NCI-H526 treated with DMSO at 0.1 percent for 48 hours (cell line): ENCODE measurements at regions not wholly inside any gene's neighbourhood (a gene's known extent, or its start where the extent isn't known, plus 50 kb on each side); places are given as distances from the start of the nearest gene placed in this dataset.

ENCODE experiments used
- DNase-seq: peaks from one replicate; lab custom pipeline; 2025; lab: John Stamatoyannopoulos, UW

DNA sequence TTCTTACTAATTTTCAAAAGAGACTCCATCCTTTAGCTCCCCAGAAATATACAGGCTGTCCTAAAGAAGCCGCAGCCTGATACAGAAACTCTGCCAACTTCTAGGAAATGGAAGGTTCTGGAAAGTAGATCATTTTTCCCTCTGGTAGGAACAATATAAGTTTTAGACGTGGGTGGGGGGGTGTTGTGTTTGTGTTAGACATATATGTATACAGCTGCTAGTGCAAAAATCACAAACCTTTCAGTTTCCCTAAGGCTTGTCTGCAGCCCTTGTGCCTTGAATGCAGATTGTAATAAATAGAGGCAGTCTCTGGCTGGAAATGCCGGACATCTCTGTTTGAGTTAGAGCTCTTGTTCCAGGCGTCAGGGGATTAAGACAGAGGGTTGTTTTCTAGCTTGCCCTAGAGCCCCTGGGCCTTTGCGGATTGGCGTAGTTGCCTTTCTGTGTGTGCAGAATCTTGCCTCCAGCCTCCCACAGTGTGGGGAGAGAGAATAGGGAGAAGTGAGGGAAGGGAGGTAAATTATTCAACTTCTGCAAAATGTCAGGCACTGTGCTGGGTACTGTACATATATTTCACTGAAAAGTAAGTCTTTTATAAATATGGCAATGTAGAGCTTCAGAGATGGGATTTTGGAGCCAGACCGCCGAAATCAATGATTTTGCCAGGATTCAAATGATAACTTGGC is 269.7 kb downstream of the PRL start:
- DNase-seq, result no peak

DNA sequence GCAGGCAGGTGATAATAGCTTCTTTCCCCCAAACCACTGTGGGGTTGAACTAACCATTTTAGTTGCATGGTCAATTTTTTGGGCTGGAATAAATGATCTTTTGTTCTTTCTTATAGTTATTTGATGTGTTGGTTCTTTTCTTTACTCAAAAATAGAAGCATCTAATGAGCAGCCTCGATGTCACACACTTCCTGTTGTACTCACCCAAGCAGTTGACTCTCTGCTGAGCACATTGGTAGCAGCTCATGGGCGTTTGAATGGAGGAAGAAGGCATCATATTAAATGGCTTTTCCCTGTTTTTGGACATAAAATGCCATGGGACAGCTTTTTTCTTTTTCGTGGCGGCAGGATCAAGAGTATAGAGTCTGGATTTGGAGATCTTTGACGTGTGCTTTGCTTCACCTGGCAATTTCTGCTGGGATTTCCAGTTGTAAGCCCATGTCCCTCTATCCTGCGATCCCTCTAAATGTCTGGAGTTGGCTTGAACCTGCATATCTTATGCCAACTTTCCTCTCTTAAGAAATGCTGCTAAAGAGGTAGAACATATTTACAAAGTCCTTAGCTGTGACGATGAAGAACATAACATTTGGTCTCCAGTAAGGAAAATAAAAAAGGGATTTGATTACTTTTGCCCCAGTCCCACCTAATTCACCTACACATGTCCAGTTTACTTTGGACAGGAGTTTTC is 268.3 kb downstream of the PRL start:
- no peak for DNase-seq

GRCh38 chr6:22029171-22029570 is 267.7 kb downstream of the PRL start:
- DNase-seq, result no peak

- DNase-seq, result no peak
Observed at GRCh38 chr6:22030730-22031619, 265.9 kb downstream of the PRL start.

- no peak for DNase-seq
Observed at GRCh38 chr6:22035690-22036089, 261.1 kb downstream of the PRL start.

- DNase-seq, result peak; percentile 48
Observed at GRCh38 chr6:22036275-22036674, 260.6 kb downstream of the PRL start.

- no peak for DNase-seq
Observed at GRCh38 chr6:22036699-22037098, 260.1 kb downstream of the PRL start.

GRCh38 chr6:22041797-22042480 is 254.9 kb downstream of the PRL start:
- DNase-seq, result no peak

- DNase-seq, result no peak
Observed at GRCh38 chr6:22042706-22043105, 254.1 kb downstream of the PRL start.

- DNase-seq, result no peak
Observed at GRCh38 chr6:22043284-22043962, 253.4 kb downstream of the PRL start.

DNA sequence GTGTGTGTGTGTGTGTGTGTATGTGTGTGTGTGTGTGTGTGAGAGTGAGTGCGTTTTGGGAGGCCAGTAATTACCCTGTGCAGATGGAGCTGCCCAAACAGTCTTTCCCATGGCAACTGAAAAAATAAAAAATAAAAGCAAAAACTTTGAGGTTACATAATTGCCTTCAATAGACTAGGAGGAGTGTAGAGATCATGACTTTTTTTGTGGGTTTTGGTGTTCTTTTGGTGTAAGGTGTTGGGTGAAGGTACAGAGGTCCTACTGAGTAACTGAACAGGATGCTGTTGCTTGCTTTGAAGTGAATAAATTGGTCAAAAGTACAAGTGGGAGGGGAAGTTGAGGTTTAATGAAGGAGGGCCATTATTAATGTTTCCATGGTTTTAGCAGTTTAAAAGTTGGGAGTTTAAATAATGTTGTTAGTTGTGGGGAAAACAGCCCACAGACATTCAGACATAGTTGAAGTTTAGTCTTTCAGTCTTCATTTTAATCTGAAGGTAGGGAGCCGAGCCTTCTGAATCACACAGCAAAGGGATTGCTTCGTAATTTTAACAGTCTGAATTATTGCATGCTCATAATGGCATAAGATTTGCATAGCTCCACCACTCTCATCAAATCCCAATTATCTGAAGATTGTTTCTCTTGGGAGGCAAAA is 251.4 kb downstream of the PRL start:
- DNase-seq, result peak; percentile 10

DNA sequence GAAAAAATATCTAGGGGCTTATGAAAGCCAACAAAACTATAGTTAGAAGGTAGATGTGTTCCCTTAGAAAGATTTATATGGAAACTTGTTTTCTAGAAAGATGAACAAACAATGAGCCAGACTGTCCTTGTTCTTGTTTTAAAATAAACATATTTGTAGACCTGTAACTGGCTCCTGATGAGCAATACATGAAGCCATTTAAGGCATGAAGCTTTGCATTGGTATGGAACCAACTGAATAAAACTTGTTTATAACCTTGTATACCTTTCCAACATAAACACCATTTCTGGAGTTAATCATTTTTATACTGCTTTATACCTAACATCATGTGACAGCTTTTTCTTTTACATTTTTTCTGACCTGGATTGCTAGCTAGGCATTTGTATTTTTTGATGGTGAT is 247.8 kb downstream of the PRL start:
- DNase-seq, result no peak

GRCh38 chr6:22053391-22053997 is 243.3 kb downstream of the PRL start:
- DNase-seq, result no peak

DNA sequence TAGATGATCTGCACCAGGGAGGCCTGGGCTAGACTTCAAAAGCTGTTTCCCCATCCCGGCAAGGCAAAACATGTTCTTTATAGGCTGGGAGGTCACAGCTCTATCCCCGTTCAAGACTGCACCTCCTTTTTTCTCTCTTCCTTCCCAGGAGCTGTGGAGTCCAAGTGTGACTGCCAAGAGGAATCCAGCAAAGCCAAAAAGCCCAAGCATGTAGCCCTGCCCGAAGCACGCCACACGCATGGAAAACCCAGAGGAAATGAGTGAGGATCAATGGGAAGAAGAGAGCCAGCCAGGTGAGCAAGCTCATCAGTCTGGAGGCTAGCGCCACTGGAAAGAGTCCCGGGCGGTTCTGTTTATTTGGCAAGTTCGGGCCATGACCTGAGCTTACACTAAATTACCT is 240.4 kb downstream of the PRL start:
- no peak for DNase-seq

GRCh38 chr6:22057962-22058361 is 238.9 kb downstream of the PRL start:
- DNase-seq, result no peak

- no peak for DNase-seq
Observed at GRCh38 chr6:22059126-22059525, 237.7 kb downstream of the PRL start.

- DNase-seq, result no peak
Observed at GRCh38 chr6:22059946-22060345, 236.9 kb downstream of the PRL start.

DNA sequence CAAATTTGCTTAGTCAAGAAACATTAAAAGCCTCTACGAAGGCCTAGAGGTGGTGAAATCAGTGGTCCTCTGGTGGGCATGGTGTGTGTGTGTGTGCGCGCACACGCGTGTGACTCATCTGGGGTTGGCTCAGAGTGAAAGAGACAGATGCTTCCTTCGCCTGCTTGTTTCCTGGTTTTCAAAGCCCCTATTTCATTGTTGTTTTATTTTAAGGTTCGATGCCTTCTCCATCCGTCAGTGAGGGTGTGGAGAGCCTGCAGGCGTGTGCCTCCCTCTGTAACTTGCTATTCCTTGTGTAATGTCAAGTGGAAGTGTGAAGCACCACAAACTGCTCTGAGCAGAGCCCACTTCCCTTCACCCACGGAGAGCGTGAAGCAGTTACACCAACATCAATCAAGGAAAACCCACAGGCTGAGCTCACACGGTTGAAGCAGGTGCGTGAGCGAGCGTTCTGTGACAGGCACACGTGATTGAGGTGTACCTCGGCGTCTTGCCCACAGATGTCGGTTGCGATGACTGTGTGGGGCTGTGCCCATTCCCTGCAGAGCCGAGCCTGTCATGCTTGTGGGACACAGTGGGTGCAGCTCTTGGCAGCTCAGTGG is 233.9 kb downstream of the PRL start:
- DNase-seq, result no peak

DNA sequence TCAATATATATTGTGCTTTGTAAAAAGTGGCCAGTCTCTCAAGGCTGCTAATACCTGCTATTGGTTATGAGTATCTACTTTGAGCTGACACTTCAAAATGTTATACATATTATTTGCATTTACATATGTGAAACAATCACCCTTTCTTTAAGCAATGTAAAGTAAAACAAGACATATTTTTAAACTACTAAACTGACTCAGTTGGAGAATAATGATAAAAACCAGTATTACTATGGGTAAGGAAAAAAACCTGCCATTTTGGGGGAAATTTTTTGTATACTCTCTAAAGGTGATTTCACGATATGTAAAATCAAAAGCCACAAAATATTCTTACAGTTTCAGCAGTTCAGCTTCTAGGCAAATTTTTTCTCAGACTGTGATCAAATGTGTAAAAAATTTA is 232.3 kb downstream of the PRL start:
- DNase-seq, result peak; percentile 85

DNA sequence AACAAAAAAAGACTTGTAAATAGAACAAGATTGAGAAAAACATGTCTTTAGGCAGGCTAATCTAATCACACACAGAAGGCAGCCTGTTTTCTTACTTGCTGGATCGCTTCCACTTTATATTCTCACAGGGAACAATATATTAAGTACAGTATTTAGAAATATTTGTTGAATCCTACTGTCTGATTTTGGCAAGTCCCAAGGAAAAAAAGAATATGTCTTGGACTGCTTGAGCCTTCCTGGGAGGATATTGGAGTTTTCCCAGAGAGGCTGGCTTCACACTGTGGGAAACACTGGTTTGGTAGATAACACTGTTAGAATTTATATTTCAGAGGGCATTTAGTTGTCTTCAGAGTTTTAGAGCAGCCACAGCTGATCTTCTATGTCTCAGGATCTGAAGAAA is 229.7 kb downstream of the PRL start:
- DNase-seq, result no peak
